ENCODE measurements at regions not wholly inside any gene's neighbourhood (a gene's known extent, or its start where the extent isn't known, plus 50 kb on each side); places are given as distances from the start of the nearest gene placed in this dataset.

DNA sequence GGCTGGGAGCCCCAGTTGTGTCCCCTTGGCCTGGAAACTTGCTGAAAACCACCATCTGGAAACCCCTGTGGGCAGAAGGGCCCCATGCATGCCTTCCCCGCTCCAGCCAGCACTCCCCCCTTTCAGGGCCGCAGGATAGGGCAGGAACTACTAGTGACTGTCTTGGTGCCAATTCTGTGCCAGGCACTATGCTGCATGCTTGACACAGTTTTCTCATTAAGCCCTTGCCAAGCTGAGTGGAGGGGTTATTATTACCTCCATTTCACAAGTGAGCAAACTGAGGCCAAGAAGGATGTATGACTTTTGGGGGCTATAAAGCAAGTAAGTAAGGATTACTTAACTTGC lies 73.6 kb upstream of the PJA1 start:
- H2AFZ ChIP-seq (ENCODE audit: control insufficient read depth, low read depth, low read length): no peak overlapping the region
- H3K4me3 ChIP-seq: no peak overlapping the region
- TF ChIP-seq SP1 (IDR thresholded peaks at IDR 0.05; ENCODE audit: low read depth, low read length) (no peak), KDM1A (IDR thresholded peaks at IDR 0.05; ENCODE audit: borderline replicate concordance) (no peak), TCF7 (IDR thresholded peaks at IDR 0.05; ENCODE audit: borderline replicate concordance) (no peak), TCF3 (IDR thresholded peaks at IDR 0.05; ENCODE audit: borderline replicate concordance, insufficient read depth, low read depth, low read length) (no peak), ZZZ3 (IDR thresholded peaks at IDR 0.05; ENCODE audit: control insufficient read depth, insufficient read length, low read depth) (no peak), ZBED1 (IDR thresholded peaks at IDR 0.05; ENCODE audit: borderline replicate concordance) (no peak), YBX1 (IDR thresholded peaks at IDR 0.05) (no peak), FOS (IDR thresholded peaks at IDR 0.05; ENCODE audit: borderline replicate concordance, extremely low read depth, insufficient read length) (no peak)
- TF ChIP-seq, protein P1, sequence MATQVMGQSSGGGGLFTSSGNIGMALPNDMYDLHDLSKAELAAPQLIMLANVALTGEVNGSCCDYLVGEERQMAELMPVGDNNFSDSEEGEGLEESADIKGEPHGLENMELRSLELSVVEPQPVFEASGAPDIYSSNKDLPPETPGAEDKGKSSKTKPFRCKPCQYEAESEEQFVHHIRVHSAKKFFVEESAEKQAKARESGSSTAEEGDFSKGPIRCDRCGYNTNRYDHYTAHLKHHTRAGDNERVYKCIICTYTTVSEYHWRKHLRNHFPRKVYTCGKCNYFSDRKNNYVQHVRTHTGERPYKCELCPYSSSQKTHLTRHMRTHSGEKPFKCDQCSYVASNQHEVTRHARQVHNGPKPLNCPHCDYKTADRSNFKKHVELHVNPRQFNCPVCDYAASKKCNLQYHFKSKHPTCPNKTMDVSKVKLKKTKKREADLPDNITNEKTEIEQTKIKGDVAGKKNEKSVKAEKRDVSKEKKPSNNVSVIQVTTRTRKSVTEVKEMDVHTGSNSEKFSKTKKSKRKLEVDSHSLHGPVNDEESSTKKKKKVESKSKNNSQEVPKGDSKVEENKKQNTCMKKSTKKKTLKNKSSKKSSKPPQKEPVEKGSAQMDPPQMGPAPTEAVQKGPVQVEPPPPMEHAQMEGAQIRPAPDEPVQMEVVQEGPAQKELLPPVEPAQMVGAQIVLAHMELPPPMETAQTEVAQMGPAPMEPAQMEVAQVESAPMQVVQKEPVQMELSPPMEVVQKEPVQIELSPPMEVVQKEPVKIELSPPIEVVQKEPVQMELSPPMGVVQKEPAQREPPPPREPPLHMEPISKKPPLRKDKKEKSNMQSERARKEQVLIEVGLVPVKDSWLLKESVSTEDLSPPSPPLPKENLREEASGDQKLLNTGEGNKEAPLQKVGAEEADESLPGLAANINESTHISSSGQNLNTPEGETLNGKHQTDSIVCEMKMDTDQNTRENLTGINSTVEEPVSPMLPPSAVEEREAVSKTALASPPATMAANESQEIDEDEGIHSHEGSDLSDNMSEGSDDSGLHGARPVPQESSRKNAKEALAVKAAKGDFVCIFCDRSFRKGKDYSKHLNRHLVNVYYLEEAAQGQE (IDR thresholded peaks at IDR 0.05; ENCODE audit: low read depth, low read length): no peak
- ChIA-PET CTCF (no interaction called here), POLR2A (no interaction called here), SMC1A (ENCODE audit: uncharacterized antibody, unreplicated experiment) (no interaction called here), RAD21 (ENCODE audit: unreplicated experiment) (no interaction called here)
- H3K27me3 ChIP-seq (replicated peaks in 1 of 2; ENCODE audit: control insufficient read depth in 2 of 2, insufficient read depth in 2 of 2, low read length in 1 of 2): peaks cover 3% of the 10 kb centered on the region in 2 experiments; a peak in 3 of 4 replicates
- ATAC-seq (no peak), DNase-seq (ENCODE audit: low read depth, low spot score) (no peak), FAIRE-seq (no peak)
- H3K4me1 ChIP-seq (ENCODE audit: control insufficient read depth, insufficient read depth, low read length): no peaks in the 10 kb centered on the region
- H4K20me1 ChIP-seq (ENCODE audit: control insufficient read depth, insufficient read depth): no peaks in the 10 kb centered on the region
- no peaks in the 10 kb centered on the region for H3K79me2 ChIP-seq (ENCODE audit: control insufficient read depth, insufficient read depth, low read length)
- no peaks in the 10 kb centered on the region for H3K36me3 ChIP-seq (ENCODE audit: control insufficient read depth in 2 of 2, insufficient read depth in 2 of 2, low read length in 1 of 2)
- H3K4me2 ChIP-seq (ENCODE audit: control insufficient read depth, insufficient read depth): no peak overlapping the region
- in situ Hi-C loops (cut with MboI): no loop called here
- no peaks in the 10 kb centered on the region for H3K9me3 ChIP-seq (replicated peaks; ENCODE audit: control insufficient read depth, insufficient read depth, low read length)
- H3K27ac ChIP-seq (ENCODE audit: control insufficient read depth, insufficient read depth): no peak overlapping the region
- intact Hi-C loops (cut with micrococcal nuclease; ENCODE audit: unreplicated experiment): no loop called here
- BruUV-seq (replicated peaks): no TSS peak
- 10% methylated on average over 2 of the region's 2 CpGs for WGBS (ENCODE audit: insufficient coverage, insufficient replicate concordance, low lambda C conversion rate, missing lambda C conversion rate)
- H3K9ac ChIP-seq (ENCODE audit: control insufficient read depth, insufficient read depth, low read length): no peak overlapping the region
